Testis (tissue), 2 donors: ENCODE measurements at regions not wholly inside any gene's neighbourhood (a gene's known extent, or its start where the extent isn't known, plus 50 kb on each side); places are given as distances from the start of the nearest gene placed in this dataset.

Source experiments
- DNase-seq: peaks from one replicate; pipeline ENCODE4 v3.0.0-alpha.2; 2019
- H3K27ac ChIP-seq, 2 donors: fragments of 200-600 bp; sonication (generic); one replicate each; pipeline ENCODE4 v1.5.1; 2019
- H3K27me3 ChIP-seq: fragments of 200-600 bp; sonication (generic); one replicate; pipeline ENCODE4 v1.5.1; 2019
- H3K36me3 ChIP-seq: fragments of 200-600 bp; sonication (generic); one replicate; pipeline ENCODE4 v1.5.1; 2017; ENCODE audit warnings: low read depth; ENCODE audit errors: missing control alignments
- H3K4me1 ChIP-seq: fragments of 200-600 bp; sonication (generic); one replicate; pipeline ENCODE4 v1.5.1; 2019
- H3K4me3 ChIP-seq, 2 donors: fragments of 200-600 bp; sonication (generic); one replicate each; pipeline ENCODE4 v1.5.1; 2017 to 2019
- H3K9me3 ChIP-seq: fragments of 200-600 bp; sonication (generic); one replicate; pipeline ENCODE4 v1.5.1; 2017
- CTCF ChIP-seq, 3 experiments: fragments of 450-650 bp in 2 of 3; fragments of 200-600 bp in 1 of 3; sonication (generic) in 1 of 3; IDR thresholded peaks; one replicate each; pipeline ENCODE4 v1.5.1; 2016 to 2019; ENCODE audit warnings: antibody characterized with exemption in 3 of 3, mild to moderate bottlenecking in 2 of 3, moderate library complexity in 1 of 3
- POLR2A ChIP-seq: fragments of 450-650 bp; IDR thresholded peaks from one replicate; pipeline ENCODE4 v1.6.1; 2017; ENCODE audit warnings: antibody characterized with exemption, mild to moderate bottlenecking, moderate library complexity
- WGBS, 2 donors: methylation state at CpG; one replicate each; pipeline ENCODE4 v1.1.5; 2018; 5-methylcytosine and 5-hydroxymethylcytosine counted together
- intact Hi-C: fragments of 100-400 bp; cut with DNase I; formaldehyde crosslinking; loops from one replicate; pipeline ENCODE4 v1.15.1; 2023; ENCODE audit warnings: low total_unique reads

DNA sequence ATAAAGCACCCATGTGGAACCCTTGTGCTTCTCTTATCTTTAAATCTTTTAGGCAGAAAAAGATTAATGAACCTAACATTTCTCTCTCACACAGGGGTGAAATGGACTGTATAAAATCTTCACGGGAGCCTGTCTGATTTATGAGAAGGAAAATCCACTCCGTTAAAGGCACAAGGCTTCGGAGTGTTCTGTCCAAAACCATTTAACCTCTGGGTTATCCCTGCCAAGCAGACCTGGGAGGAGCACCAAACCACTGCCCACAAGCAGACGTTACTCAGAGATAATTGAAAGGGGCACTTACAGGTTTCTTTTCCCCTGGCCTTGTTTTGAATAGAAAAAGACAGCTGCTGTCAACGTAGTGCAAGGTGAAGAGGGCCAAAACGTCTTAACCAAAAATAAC is 184.4 kb upstream of the DOK6 start:
- no peaks in the 10 kb centered on the region for H3K27me3 ChIP-seq
- WGBS, 2 donors: 27 to 54% methylated on average over 6 of the region's 6 CpGs
- intact Hi-C loops: no loop called here
- no peak for DNase-seq
- no peak overlapping the region for H3K27ac ChIP-seq
- H3K4me3 ChIP-seq: no peak overlapping the region
- TF ChIP-seq POLR2A (no peak), CTCF (IDR thresholded peaks at IDR 0.05) (no peak)
- H3K4me1 ChIP-seq: no peaks in the 10 kb centered on the region
- no peaks in the 10 kb centered on the region for H3K36me3 ChIP-seq
- no peaks in the 10 kb centered on the region for H3K9me3 ChIP-seq

DNA sequence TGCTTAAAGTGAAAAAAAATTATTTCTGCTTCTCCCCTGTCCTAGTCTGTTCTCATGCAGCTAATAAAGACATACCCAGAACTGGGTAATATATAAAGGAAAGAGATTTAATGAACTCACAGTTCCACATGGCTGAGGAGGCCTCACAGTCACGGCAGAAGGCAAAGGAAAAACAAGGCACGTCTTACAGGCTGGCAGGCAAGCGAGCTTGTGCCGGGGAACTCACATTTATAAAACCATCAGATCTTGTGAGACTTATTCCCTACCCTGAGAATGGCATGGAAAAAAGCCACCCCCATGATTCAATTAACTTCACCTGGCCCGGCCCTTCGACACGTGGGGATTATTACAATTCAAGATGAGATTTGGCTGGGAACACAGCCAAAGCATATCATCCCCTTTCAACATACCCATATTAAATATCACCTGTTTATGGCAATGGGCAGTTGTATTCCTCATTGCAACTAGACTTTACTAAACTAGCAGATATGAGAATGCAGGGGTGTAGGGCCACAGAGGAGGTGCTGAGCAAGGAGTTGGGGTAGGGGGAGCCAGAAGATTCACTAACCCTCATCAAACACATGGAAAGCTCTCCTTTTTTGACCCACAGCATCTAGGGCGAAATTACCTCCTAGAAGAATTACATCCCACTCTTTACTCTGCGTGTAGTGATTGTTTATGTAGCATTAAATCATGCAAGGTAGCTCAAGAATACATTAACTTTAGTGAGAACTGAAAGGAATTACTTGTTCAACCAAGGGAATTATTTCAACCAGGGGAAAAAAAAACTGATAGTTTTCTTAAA is 183.3 kb upstream of the DOK6 start:
- Histone ChIP-seq H3K4me3 (no peak overlapping the region), H3K27me3 (no peaks in the 10 kb centered on the region), H3K4me1 (no peaks in the 10 kb centered on the region), H3K9me3 (no peaks in the 10 kb centered on the region), H3K36me3 (no peaks in the 10 kb centered on the region), H3K27ac (no peak overlapping the region)
- intact Hi-C loops: no loop called here
- no peak for DNase-seq
- 82 to 85% methylated on average over 9 of the region's 9 CpGs for WGBS, 2 donors
- TF ChIP-seq CTCF (IDR thresholded peaks at IDR 0.05) (no peak), POLR2A (no peak)

DNA sequence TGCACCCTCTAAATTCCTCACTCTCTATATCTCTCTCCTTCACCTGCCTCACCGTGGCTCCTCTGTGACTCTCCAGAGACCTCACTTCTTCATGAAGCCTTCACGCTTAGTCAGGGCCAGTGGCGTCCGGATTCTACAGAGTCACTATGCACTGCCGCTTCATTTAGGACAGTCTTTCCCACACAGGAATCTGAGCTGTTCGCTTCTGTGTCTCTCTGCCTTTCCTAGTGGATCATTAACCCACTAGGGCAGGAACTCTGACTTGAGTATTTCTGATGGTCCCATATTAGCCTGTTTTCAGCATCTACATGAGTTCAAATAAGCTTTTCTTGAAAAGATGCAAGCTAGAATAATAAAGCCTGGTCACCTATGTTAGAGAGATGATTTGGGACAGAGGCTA is 180.2 kb upstream of the DOK6 start:
- TF ChIP-seq CTCF (IDR thresholded peaks at IDR 0.05): no peak
- no peak for TF ChIP-seq POLR2A
- intact Hi-C loops: no loop called here
- Histone ChIP-seq H3K27me3 (no peaks in the 10 kb centered on the region), H3K36me3 (no peaks in the 10 kb centered on the region), H3K27ac (no peak overlapping the region), H3K4me3 (no peak overlapping the region), H3K9me3 (no peaks in the 10 kb centered on the region), H3K4me1 (no peaks in the 10 kb centered on the region)
- 98 to 99% methylated on average over 6 of the region's 6 CpGs for WGBS, 2 donors
- DNase-seq: no peak

- 93 to 96% methylated on average over 4 of the region's 4 CpGs for WGBS, 2 donors
- TF ChIP-seq CTCF (IDR thresholded peaks at IDR 0.05) (no peak), POLR2A (no peak)
Observed at GRCh38 chr18:69222089-69222488, 178.6 kb upstream of the DOK6 start.

DNA sequence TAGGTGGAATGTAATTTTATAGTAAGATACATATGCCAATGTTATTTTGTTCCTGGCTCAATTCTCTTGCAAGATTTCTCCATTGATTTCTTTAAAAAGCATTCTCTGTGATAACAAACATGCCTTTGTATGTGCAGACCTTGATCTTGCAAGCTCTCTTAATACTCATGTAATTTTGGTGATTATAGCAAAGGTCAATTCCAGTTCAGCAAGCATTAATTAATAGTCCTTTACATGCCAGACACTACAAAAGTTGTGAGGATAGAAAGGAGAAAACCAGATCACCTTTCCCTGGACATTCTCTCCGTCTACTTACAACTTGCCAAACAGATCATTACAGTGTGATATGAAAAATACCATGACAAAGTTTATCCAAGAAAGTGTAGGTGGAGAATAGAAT is 173.7 kb upstream of the DOK6 start:
- no peaks in the 10 kb centered on the region for H3K27me3 ChIP-seq
- TF ChIP-seq CTCF (IDR thresholded peaks at IDR 0.05) (no peak), POLR2A (no peak)
- no peaks in the 10 kb centered on the region for H3K9me3 ChIP-seq
- no peak overlapping the region for H3K27ac ChIP-seq
- no peak for DNase-seq
- WGBS, 2 donors: 84 to 88% methylated on average over 1 of the region's 1 CpG
- intact Hi-C loops: no loop called here
- no peaks in the 10 kb centered on the region for H3K4me1 ChIP-seq
- no peak overlapping the region for H3K4me3 ChIP-seq
- H3K36me3 ChIP-seq: no peaks in the 10 kb centered on the region

More at GRCh38 chr18:69222089-69222488, 178.6 kb upstream of the DOK6 start:
- Histone ChIP-seq H3K4me3 (no peak overlapping the region), H3K9me3 (no peaks in the 10 kb centered on the region), H3K36me3 (no peaks in the 10 kb centered on the region), H3K4me1 (no peaks in the 10 kb centered on the region), H3K27ac (no peak overlapping the region), H3K27me3 (no peaks in the 10 kb centered on the region)
- intact Hi-C loops: no loop called here
- DNase-seq: no peak
